ENCODE measurements at regions not wholly inside any gene's neighbourhood (a gene's known extent, or its start where the extent isn't known, plus 50 kb on each side); places are given as distances from the start of the nearest gene placed in this dataset.

GRCh38 chr4:111838406-111838930, 306.8 kb upstream of the FAM241A start:
- TF ChIP-seq CTCF (IDR thresholded peaks at IDR 0.05) (no peak), POLR2A (IDR thresholded peaks at IDR 0.05) (no peak), EP300 (IDR thresholded peaks at IDR 0.05) (no peak), POLR2AphosphoS5 (IDR thresholded peaks at IDR 0.05) (no peak)
- no peak overlapping the region for H3K4me3 ChIP-seq
- no peak overlapping the region for H3K27ac ChIP-seq
- H3K9me3 ChIP-seq, result no peaks in the 10 kb centered on the region
- 58 to 86% methylated on average over 1 to 4 of the region's 4 CpGs for WGBS, 2 donors (ENCODE audit: low coverage in 1 of 2)
- ATAC-seq, result no peak
- H3K27me3 ChIP-seq, result no peaks in the 10 kb centered on the region
- H3K4me1 ChIP-seq, result no peaks in the 10 kb centered on the region
- no peaks in the 10 kb centered on the region for H3K36me3 ChIP-seq

- no peak for TF ChIP-seq POLR2A (IDR thresholded peaks at IDR 0.05)
- no peak for TF ChIP-seq CTCF (IDR thresholded peaks at IDR 0.05)
- no peak for TF ChIP-seq POLR2AphosphoS5 (IDR thresholded peaks at IDR 0.05)
- TF ChIP-seq EP300 (IDR thresholded peaks at IDR 0.05), result no peak
- no peaks in the 10 kb centered on the region for H3K9me3 ChIP-seq
- no peaks in the 10 kb centered on the region for H3K27me3 ChIP-seq
- H3K27ac ChIP-seq, result no peak overlapping the region
- no peaks in the 10 kb centered on the region for H3K36me3 ChIP-seq
- H3K4me3 ChIP-seq, result no peak overlapping the region
- H3K4me1 ChIP-seq, result no peaks in the 10 kb centered on the region
- WGBS, 2 donors (ENCODE audit: low coverage in 1 of 2), result 60 to 61% methylated on average over 1 to 2 of the region's 2 CpGs
- no peak for ATAC-seq
Observed at GRCh38 chr4:111839141-111839540, 306.1 kb upstream of the FAM241A start.

GRCh38 chr4:111842336-111842735, 302.9 kb upstream of the FAM241A start:
- Histone ChIP-seq H3K9me3 (no peaks in the 10 kb centered on the region), H3K4me3 (no peak overlapping the region), H3K27ac (no peak overlapping the region), H3K36me3 (no peaks in the 10 kb centered on the region), H3K27me3 (no peaks in the 10 kb centered on the region), H3K4me1 (no peaks in the 10 kb centered on the region)
- no peak for ATAC-seq
- TF ChIP-seq CTCF (IDR thresholded peaks at IDR 0.05), result no peak
- no peak for TF ChIP-seq EP300 (IDR thresholded peaks at IDR 0.05)
- TF ChIP-seq POLR2A (IDR thresholded peaks at IDR 0.05), result no peak
- TF ChIP-seq POLR2AphosphoS5 (IDR thresholded peaks at IDR 0.05), result no peak
- 80 to 81% methylated on average over 3 of the region's 3 CpGs for WGBS, 2 donors (ENCODE audit: low coverage in 1 of 2)

- ATAC-seq, result no peak
- 45 to 50% methylated on average over 5 of the region's 5 CpGs for WGBS, 2 donors (ENCODE audit: low coverage in 1 of 2)
Observed at GRCh38 chr4:111847296-111848008, 297.8 kb upstream of the FAM241A start.

More at GRCh38 chr4:111847296-111848008, 297.8 kb upstream of the FAM241A start:
- H3K4me3 ChIP-seq, result no peak overlapping the region
- no peaks in the 10 kb centered on the region for H3K27me3 ChIP-seq
- peaks cover 0 to 6% (median 0%) of the 10 kb centered on the region in 3 donors for H3K9me3 ChIP-seq
- no peaks in the 10 kb centered on the region for H3K4me1 ChIP-seq
- TF ChIP-seq POLR2A (IDR thresholded peaks at IDR 0.05), result no peak
- TF ChIP-seq EP300 (IDR thresholded peaks at IDR 0.05), result no peak
- TF ChIP-seq CTCF (IDR thresholded peaks at IDR 0.05), result no peak
- no peak for TF ChIP-seq POLR2AphosphoS5 (IDR thresholded peaks at IDR 0.05)
- no peak overlapping the region for H3K27ac ChIP-seq
- H3K36me3 ChIP-seq, result no peaks in the 10 kb centered on the region
